ENCODE measurements at regions not wholly inside any gene's neighbourhood (a gene's known extent, or its start where the extent isn't known, plus 50 kb on each side); places are given as distances from the start of the nearest gene placed in this dataset.

- DNase-seq (ENCODE audit: low spot score), result no peak
These were observed 50.7 kb upstream of the ADRA1D start for GRCh38 chr20:4299773-4300172.

- no peak for DNase-seq (ENCODE audit: low spot score)
These were observed 50.1 kb upstream of the ADRA1D start for GRCh38 chr20:4299216-4299615.
